ENCODE measurements at regions not wholly inside any gene's neighbourhood (a gene's known extent, or its start where the extent isn't known, plus 50 kb on each side); places are given as distances from the start of the nearest gene placed in this dataset.
"Not testable (repeated sequence)": the region's sequence is repeated elsewhere in the genome, so short reads cannot be mapped to it uniquely, and the experiment has no call there.

DNA sequence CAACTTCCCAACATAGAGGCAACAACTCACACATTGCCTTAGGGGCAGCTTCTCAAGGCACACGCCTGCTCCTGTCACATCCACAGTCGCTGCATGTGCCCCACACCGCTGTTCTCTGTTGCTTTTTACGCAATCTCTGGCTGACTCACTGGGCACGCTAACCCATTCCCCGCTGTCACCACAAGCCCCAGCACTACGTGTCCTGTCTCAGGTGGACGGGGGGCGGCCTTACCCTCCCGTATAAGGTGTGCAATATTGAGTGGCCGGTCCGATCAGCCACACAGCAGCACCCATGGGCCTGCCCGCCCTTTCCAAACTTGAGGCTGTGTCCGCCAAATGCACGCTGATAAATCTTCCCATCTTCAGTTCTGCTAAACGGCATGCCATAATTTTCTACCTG lies 75.5 kb upstream of the TNK2 start:
- not testable (repeated sequence) for H3K27ac Mint-ChIP-seq; H3K27me3 Mint-ChIP-seq; DNase-seq; H3K9me3 ChIP-seq (ENCODE audit: control insufficient read depth in 2 of 2, low read length in 2 of 2); H3K4me3 ChIP-seq (ENCODE audit: low read depth, low read length); H3K27me3 ChIP-seq (ENCODE audit: control insufficient read depth, insufficient read depth, low read length); ATAC-seq (ENCODE audit: low read depth in 2 of 2); H3K4me1 ChIP-seq (ENCODE audit: control insufficient read depth, insufficient read depth, low read length, poor library complexity, severe bottlenecking); H3K4me3 Mint-ChIP-seq; H3K9me3 Mint-ChIP-seq; H3K27ac ChIP-seq (ENCODE audit: insufficient read depth, low read length, poor library complexity, severe bottlenecking); H3K36me3 Mint-ChIP-seq; H3K4me1 Mint-ChIP-seq
- H3K36me3 ChIP-seq (ENCODE audit: control insufficient read depth, insufficient read depth, low read length), result peaks cover 16% of the 10 kb centered on the region

DNA sequence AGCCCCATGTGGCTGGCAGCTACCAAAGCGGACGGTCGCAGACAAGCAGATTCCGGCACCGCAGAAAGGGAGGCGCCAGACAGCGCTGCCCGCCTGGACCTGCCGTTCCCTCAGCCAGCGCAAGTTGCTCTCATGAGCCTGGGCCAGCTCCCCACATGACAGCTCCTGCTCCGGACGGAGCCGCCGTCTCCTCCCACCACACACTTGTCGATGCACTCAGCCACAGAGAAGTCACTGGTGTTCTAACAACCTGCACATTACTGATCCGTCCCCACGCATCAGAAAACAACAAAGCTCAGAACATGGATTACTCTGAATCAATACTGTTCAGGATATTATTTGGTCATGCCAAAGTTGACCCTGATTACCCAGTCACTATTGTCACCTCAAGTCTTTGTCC lies 74.4 kb upstream of the TNK2 start:
- not testable (repeated sequence) for H3K27me3 Mint-ChIP-seq; DNase-seq; H3K4me3 ChIP-seq (ENCODE audit: low read depth, low read length); ATAC-seq (ENCODE audit: low read depth in 2 of 2); H3K9me3 ChIP-seq (ENCODE audit: control insufficient read depth in 2 of 2, low read length in 2 of 2); H3K4me1 Mint-ChIP-seq; H3K9me3 Mint-ChIP-seq; H3K27ac Mint-ChIP-seq; H3K27me3 ChIP-seq (ENCODE audit: control insufficient read depth, insufficient read depth, low read length); H3K4me3 Mint-ChIP-seq; H3K27ac ChIP-seq (ENCODE audit: insufficient read depth, low read length, poor library complexity, severe bottlenecking); H3K36me3 Mint-ChIP-seq; H3K4me1 ChIP-seq (ENCODE audit: control insufficient read depth, insufficient read depth, low read length, poor library complexity, severe bottlenecking)
- H3K36me3 ChIP-seq (ENCODE audit: control insufficient read depth, insufficient read depth, low read length), result peaks cover 18% of the 10 kb centered on the region

- H3K4me3 Mint-ChIP-seq; ATAC-seq (ENCODE audit: low read depth in 2 of 2); DNase-seq; H3K4me3 ChIP-seq (ENCODE audit: low read depth, low read length); H3K27ac ChIP-seq (ENCODE audit: insufficient read depth, low read length, poor library complexity, severe bottlenecking); H3K27ac Mint-ChIP-seq; H3K9me3 Mint-ChIP-seq; H3K27me3 Mint-ChIP-seq; H3K27me3 ChIP-seq (ENCODE audit: control insufficient read depth, insufficient read depth, low read length); H3K4me1 ChIP-seq (ENCODE audit: control insufficient read depth, insufficient read depth, low read length, poor library complexity, severe bottlenecking); H3K9me3 ChIP-seq (ENCODE audit: control insufficient read depth in 2 of 2, low read length in 2 of 2); H3K36me3 Mint-ChIP-seq; H3K4me1 Mint-ChIP-seq: not testable (repeated sequence)
- H3K36me3 ChIP-seq (ENCODE audit: control insufficient read depth, insufficient read depth, low read length), result peaks cover 21% of the 10 kb centered on the region
Measured at GRCh38 chr3:195981778-195982177, 73.4 kb upstream of the TNK2 start.

- H3K36me3 ChIP-seq (ENCODE audit: control insufficient read depth, insufficient read depth, low read length), result peaks cover 31% of the 10 kb centered on the region
- H3K4me3 Mint-ChIP-seq; H3K27ac ChIP-seq (ENCODE audit: insufficient read depth, low read length, poor library complexity, severe bottlenecking); H3K4me3 ChIP-seq (ENCODE audit: low read depth, low read length); H3K9me3 ChIP-seq (ENCODE audit: control insufficient read depth in 2 of 2, low read length in 2 of 2); H3K4me1 ChIP-seq (ENCODE audit: control insufficient read depth, insufficient read depth, low read length, poor library complexity, severe bottlenecking); H3K4me1 Mint-ChIP-seq; H3K27me3 ChIP-seq (ENCODE audit: control insufficient read depth, insufficient read depth, low read length); H3K27me3 Mint-ChIP-seq; H3K27ac Mint-ChIP-seq; DNase-seq; H3K9me3 Mint-ChIP-seq; ATAC-seq (ENCODE audit: low read depth in 2 of 2): not testable (repeated sequence)
- peaks cover 19% of the 10 kb centered on the region for H3K36me3 Mint-ChIP-seq
Measured at GRCh38 chr3:195979877-195980276, 71.5 kb upstream of the TNK2 start.

- H3K9me3 Mint-ChIP-seq; H3K27ac ChIP-seq (ENCODE audit: insufficient read depth, low read length, poor library complexity, severe bottlenecking); H3K27me3 Mint-ChIP-seq; DNase-seq; H3K4me1 ChIP-seq (ENCODE audit: control insufficient read depth, insufficient read depth, low read length, poor library complexity, severe bottlenecking); H3K4me3 Mint-ChIP-seq; H3K9me3 ChIP-seq (ENCODE audit: control insufficient read depth in 2 of 2, low read length in 2 of 2); ATAC-seq (ENCODE audit: low read depth in 2 of 2); H3K27ac Mint-ChIP-seq; H3K4me3 ChIP-seq (ENCODE audit: low read depth, low read length); H3K4me1 Mint-ChIP-seq; H3K27me3 ChIP-seq (ENCODE audit: control insufficient read depth, insufficient read depth, low read length): not testable (repeated sequence)
- H3K36me3 ChIP-seq (ENCODE audit: control insufficient read depth, insufficient read depth, low read length), result peaks cover 32% of the 10 kb centered on the region
- peaks cover 20% of the 10 kb centered on the region for H3K36me3 Mint-ChIP-seq
Measured at GRCh38 chr3:195978585-195978984, 70.2 kb upstream of the TNK2 start.

DNA sequence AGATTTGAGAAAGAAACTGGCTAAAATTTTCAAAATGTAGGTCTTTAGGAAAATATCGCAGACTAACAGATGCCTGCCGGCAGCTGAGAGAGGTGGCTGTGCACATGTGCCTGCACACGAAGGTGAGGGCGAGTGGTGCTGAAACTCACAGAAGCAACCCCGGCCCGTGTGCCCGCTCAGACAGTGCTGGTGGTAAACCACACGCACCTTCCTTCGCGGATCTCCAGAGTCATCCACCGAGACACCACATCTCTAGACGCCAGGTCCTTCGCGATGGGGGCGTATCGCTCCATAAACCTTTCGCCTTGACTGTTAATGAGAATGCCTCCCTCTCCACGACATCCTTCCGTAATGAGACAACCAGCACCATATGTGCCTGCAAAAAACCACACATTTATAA lies 68.5 kb upstream of the TNK2 start:
- ATAC-seq (ENCODE audit: low read depth in 2 of 2); H3K4me3 ChIP-seq (ENCODE audit: low read depth, low read length); H3K27ac Mint-ChIP-seq; H3K27me3 ChIP-seq (ENCODE audit: control insufficient read depth, insufficient read depth, low read length); H3K27ac ChIP-seq (ENCODE audit: insufficient read depth, low read length, poor library complexity, severe bottlenecking); H3K27me3 Mint-ChIP-seq; H3K4me1 Mint-ChIP-seq; H3K4me3 Mint-ChIP-seq; H3K4me1 ChIP-seq (ENCODE audit: control insufficient read depth, insufficient read depth, low read length, poor library complexity, severe bottlenecking); DNase-seq; H3K9me3 Mint-ChIP-seq; H3K9me3 ChIP-seq (ENCODE audit: control insufficient read depth in 2 of 2, low read length in 2 of 2): not testable (repeated sequence)
- peaks cover 30% of the 10 kb centered on the region for H3K36me3 ChIP-seq (ENCODE audit: control insufficient read depth, insufficient read depth, low read length)
- peaks cover 16% of the 10 kb centered on the region for H3K36me3 Mint-ChIP-seq

- not testable (repeated sequence) for H3K4me3 ChIP-seq (ENCODE audit: low read depth, low read length); ATAC-seq (ENCODE audit: low read depth in 2 of 2); H3K27ac ChIP-seq (ENCODE audit: insufficient read depth, low read length, poor library complexity, severe bottlenecking); H3K9me3 Mint-ChIP-seq; H3K4me3 Mint-ChIP-seq; H3K4me1 Mint-ChIP-seq; H3K27me3 ChIP-seq (ENCODE audit: control insufficient read depth, insufficient read depth, low read length); DNase-seq; H3K27me3 Mint-ChIP-seq; H3K4me1 ChIP-seq (ENCODE audit: control insufficient read depth, insufficient read depth, low read length, poor library complexity, severe bottlenecking); H3K9me3 ChIP-seq (ENCODE audit: control insufficient read depth in 2 of 2, low read length in 2 of 2); H3K27ac Mint-ChIP-seq
- H3K36me3 Mint-ChIP-seq, result peaks cover 29% of the 10 kb centered on the region
- H3K36me3 ChIP-seq (ENCODE audit: control insufficient read depth, insufficient read depth, low read length), result peaks cover 46% of the 10 kb centered on the region
Measured at GRCh38 chr3:195974281-195974680, 65.9 kb upstream of the TNK2 start.

- not testable (repeated sequence) for H3K9me3 Mint-ChIP-seq; H3K9me3 ChIP-seq (ENCODE audit: control insufficient read depth in 2 of 2, low read length in 2 of 2); H3K4me1 ChIP-seq (ENCODE audit: control insufficient read depth, insufficient read depth, low read length, poor library complexity, severe bottlenecking); DNase-seq; H3K27ac Mint-ChIP-seq; ATAC-seq (ENCODE audit: low read depth in 2 of 2); H3K4me3 ChIP-seq (ENCODE audit: low read depth, low read length); H3K27me3 ChIP-seq (ENCODE audit: control insufficient read depth, insufficient read depth, low read length); H3K4me1 Mint-ChIP-seq; H3K4me3 Mint-ChIP-seq; H3K27ac ChIP-seq (ENCODE audit: insufficient read depth, low read length, poor library complexity, severe bottlenecking); H3K27me3 Mint-ChIP-seq
- peaks cover 30% of the 10 kb centered on the region for H3K36me3 Mint-ChIP-seq
- peaks cover 44% of the 10 kb centered on the region for H3K36me3 ChIP-seq (ENCODE audit: control insufficient read depth, insufficient read depth, low read length)
Measured at GRCh38 chr3:195970873-195971272, 62.5 kb upstream of the TNK2 start.

Measured in CD4-positive, CD25-positive, alpha-beta regulatory T cell (primary cell).